Left lung (tissue), 4 donors: ENCODE measurements at regions not wholly inside any gene's neighbourhood (a gene's known extent, or its start where the extent isn't known, plus 50 kb on each side); places are given as distances from the start of the nearest gene placed in this dataset.

Source experiments
- ATAC-seq: fragments of 200-7000 bp; cut with Tn5 transposase; one replicate; pipeline ENCODE4 v1.9.1; 2020; ENCODE audit warnings: moderate library complexity
- DNase-seq, 4 donors: peaks; one replicate each; pipeline ENCODE4 v3.0.0-alpha.2; 2013 to 2020
- H3K27ac ChIP-seq, 2 donors: fragments of 200-600 bp; sonication (generic) in 1 of 2; one replicate each; pipeline versions ENCODE4 v1.5.0 to v1.8.0; 2020 to 2021
- H3K27me3 ChIP-seq, 2 donors: fragments of 200-600 bp; sonication (generic) in 1 of 2; one replicate each; pipeline versions ENCODE4 v1.5.0 to v1.8.0; 2020 to 2021
- H3K36me3 ChIP-seq, 2 donors: fragments of 200-600 bp; sonication (generic) in 1 of 2; one replicate each; pipeline versions ENCODE4 v1.5.0 to v1.8.0; 2020 to 2021
- H3K4me1 ChIP-seq, 2 donors: fragments of 200-600 bp; one replicate each; pipeline ENCODE4 v1.8.0; 2021
- H3K4me3 ChIP-seq, 2 donors: fragments of 200-600 bp; sonication (generic) in 1 of 2; one replicate each; pipeline versions ENCODE4 v1.5.0 to v1.8.0; 2020 to 2021; ENCODE audit warnings: mild to moderate bottlenecking in 1 of 2
- H3K9me3 ChIP-seq, 2 donors: fragments of 200-600 bp; sonication (generic) in 1 of 2; one replicate each; pipeline versions ENCODE4 v1.5.0 to v1.8.0; 2020 to 2021
- CTCF ChIP-seq, 2 donors: fragments of 200-600 bp; sonication (generic) in 1 of 2; IDR thresholded peaks; one replicate each; pipeline versions ENCODE4 v1.5.0 to v1.8.0; 2021; ENCODE audit warnings: antibody characterized with exemption in 2 of 2
- intact Hi-C, 2 donors: fragments of 100-400 bp; cut with DNase I; formaldehyde crosslinking; loops; one replicate each; pipeline versions ENCODE4 v1.11.2 to v1.14.2; 2022
- donor health status: DM: no; HTN: yes; CAD: no.
- donor health status: DM: no; HTN: no; CAD: no.

GRCh38 chr3:25041871-25042584 is 386.0 kb upstream of the RARB start:
- Histone ChIP-seq H3K27ac (no peak overlapping the region), H3K27me3 (no peaks in the 10 kb centered on the region), H3K36me3 (no peaks in the 10 kb centered on the region), H3K4me1 (peaks cover 0 to 9% of the 10 kb centered on the region in 2 donors), H3K9me3 (no peaks in the 10 kb centered on the region), H3K4me3 (no peak overlapping the region)
- no peak for ATAC-seq
- TF ChIP-seq CTCF (IDR thresholded peaks at IDR 0.05), result no peak
- intact Hi-C loops, result no loop called here
- no peak for DNase-seq

GRCh38 chr3:25043177-25043576 is 384.9 kb upstream of the RARB start:
- no peak for TF ChIP-seq CTCF (IDR thresholded peaks at IDR 0.05)
- intact Hi-C loops, result no loop called here
- Histone ChIP-seq H3K4me1 (peaks cover 0 to 9% of the 10 kb centered on the region in 2 donors), H3K4me3 (no peak overlapping the region), H3K9me3 (no peaks in the 10 kb centered on the region), H3K27me3 (no peaks in the 10 kb centered on the region), H3K27ac (no peak overlapping the region), H3K36me3 (no peaks in the 10 kb centered on the region)
- no peak for ATAC-seq
- no peak for DNase-seq

GRCh38 chr3:25043749-25044148 is 384.3 kb upstream of the RARB start:
- intact Hi-C loops, result no loop called here
- Histone ChIP-seq H3K4me1 (peaks cover 0 to 5% of the 10 kb centered on the region in 2 donors), H3K4me3 (no peak overlapping the region), H3K27me3 (no peaks in the 10 kb centered on the region), H3K27ac (no peak overlapping the region), H3K9me3 (no peaks in the 10 kb centered on the region), H3K36me3 (no peaks in the 10 kb centered on the region)
- ATAC-seq, result no peak
- no peak for TF ChIP-seq CTCF (IDR thresholded peaks at IDR 0.05)
- DNase-seq, result no peak

- ATAC-seq (no peak), DNase-seq (peak in 1 of 4 donors; percentile 54)
- intact Hi-C loops, result no loop called here
- Histone ChIP-seq H3K4me1 (no peaks in the 10 kb centered on the region), H3K4me3 (no peak overlapping the region), H3K36me3 (no peaks in the 10 kb centered on the region), H3K9me3 (no peaks in the 10 kb centered on the region), H3K27ac (peak overlapping the region in 1 of 2 donors; percentile 9), H3K27me3 (no peaks in the 10 kb centered on the region)
- no peak for TF ChIP-seq CTCF (IDR thresholded peaks at IDR 0.05)
Observed at GRCh38 chr3:25044762-25045710, 383.0 kb upstream of the RARB start.
